GM23338 (cell line): ENCODE measurements at regions not wholly inside any gene's neighbourhood (a gene's known extent, or its start where the extent isn't known, plus 50 kb on each side); places are given as distances from the start of the nearest gene placed in this dataset.

ENCODE experiments used
- CTCF ChIP-seq, 2 experiments: fragments of 200-600 bp in 1 of 2; sonication (generic) in 1 of 2; conservative IDR thresholded peaks; 2 replicates each; pipeline versions ENCODE4 v1.5.1 to v1.6.1; 2016 to 2017; ENCODE audit warnings: antibody characterized with exemption in 2 of 2, low read depth in 2 of 2, mild to moderate bottlenecking in 2 of 2, moderate library complexity in 1 of 2
- EZH2 ChIP-seq: fragments of 200-600 bp; sonication (generic); IDR thresholded peaks from one replicate; pipeline ENCODE4 v1.8.0; 2017; ENCODE audit warnings: antibody characterized with exemption, mild to moderate bottlenecking, low read depth; ENCODE audit not compliant: unreplicated experiment
- POLR2AphosphoS5 ChIP-seq: IDR thresholded peaks from 2 replicates; pipeline ENCODE4 v1.6.1; 2016; ENCODE audit warnings: antibody characterized with exemption, low read depth
- REST ChIP-seq: IDR thresholded peaks from one replicate; pipeline ENCODE4 v1.6.1; 2018; ENCODE audit warnings: antibody characterized with exemption; ENCODE audit not compliant: unreplicated experiment

DNA sequence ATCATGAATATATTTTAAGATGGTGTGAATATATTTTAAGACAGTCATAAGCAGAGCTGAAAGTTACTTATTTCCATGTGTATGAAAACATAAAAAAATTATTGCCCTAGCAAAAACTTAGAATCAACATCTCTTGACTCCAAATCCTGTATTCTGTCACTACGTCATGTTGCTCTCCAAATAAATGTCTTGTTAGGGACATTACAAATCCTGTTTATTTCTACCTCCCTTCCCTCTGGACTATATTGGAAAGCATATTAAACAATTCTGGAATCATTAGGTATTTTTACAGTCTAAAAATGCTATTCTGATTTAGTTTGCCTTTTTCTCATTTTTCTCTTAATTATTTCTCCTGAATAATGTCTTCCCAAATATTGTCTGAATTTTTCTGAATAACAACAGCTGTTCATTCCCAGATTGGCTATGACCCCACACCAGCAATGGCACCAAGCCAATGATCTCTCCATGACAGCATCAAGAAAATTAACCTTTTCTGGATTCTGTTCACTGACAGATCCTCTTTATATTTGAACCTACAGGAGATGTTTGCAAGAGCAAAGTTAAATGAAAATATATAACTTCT, 523.1 kb downstream of the IQCM start:
- TF ChIP-seq EZH2 (no peak), CTCF (conservative IDR thresholded peaks at IDR 0.05; ENCODE audit: low read depth in 2 of 2) (no peak), REST (no peak), POLR2AphosphoS5 (no peak)
